RWPE1 (cell line): ENCODE measurements at regions not wholly inside any gene's neighbourhood (a gene's known extent, or its start where the extent isn't known, plus 50 kb on each side); places are given as distances from the start of the nearest gene placed in this dataset.

Experiments used
- CTCF ChIA-PET: fragments of 350-600 bp; sonication (Branson Sonifier 250); formaldehyde crosslinking; extraction: SDS; loops from one replicate; lab custom pipeline; 2021; lab: Yijun Ruan, JAX
- POLR2A ChIA-PET: fragments of 400-600 bp; formaldehyde crosslinking; extraction: SDS; loops from one replicate; lab custom pipeline; 2020; ENCODE audit warnings: antibody characterized with exemption; ENCODE audit not compliant: low non-redundant PET; lab: Yijun Ruan, JAX
- DNase-seq: peaks from one replicate; pipeline ENCODE4 v3.0.0; 2012; ENCODE audit warnings: low spot score
- H3K27ac ChIP-seq: fragments of 450-650 bp; 2 replicates; pipeline ENCODE4 v1.5.1; 2017
- CTCF ChIP-seq: fragments of 450-650 bp; conservative IDR thresholded peaks from 2 replicates; pipeline ENCODE4 v1.5.1; 2017; ENCODE audit warnings: low read depth, mild to moderate bottlenecking

- ChIA-PET POLR2A (no interaction called here), CTCF (interaction anchor here (0.6 kb wide), 1 partner anchor 353 kb away, joined by 6 read pairs; no protein-coding TSS in a partner anchor)
- no peak overlapping the region for H3K27ac ChIP-seq
- no peak for TF ChIP-seq CTCF
- no peak for DNase-seq
Measured at GRCh38 chr2:217735899-217736298, 266.9 kb downstream of the TNS1 start.

- H3K27ac ChIP-seq, result no peak overlapping the region
- CTCF ChIA-PET, result no interaction called here
- POLR2A ChIA-PET, result no interaction called here
- TF ChIP-seq CTCF, result no peak
- no peak for DNase-seq
Measured at GRCh38 chr2:217735034-217735433, 267.8 kb downstream of the TNS1 start.

- no peak for TF ChIP-seq CTCF
- H3K27ac ChIP-seq, result no peak overlapping the region
- no peak for DNase-seq
- ChIA-PET CTCF (no interaction called here), POLR2A (no interaction called here)
Measured at GRCh38 chr2:217733461-217733860, 269.3 kb downstream of the TNS1 start.

- ChIA-PET POLR2A (no interaction called here), CTCF (interaction anchor here (0.6 kb wide), 1 partner anchor 43 kb away, joined by 3 read pairs; no protein-coding TSS in a partner anchor)
- TF ChIP-seq CTCF, result no peak
- no peak for DNase-seq
- H3K27ac ChIP-seq, result no peak overlapping the region
Measured at GRCh38 chr2:217732992-217733391, 269.8 kb downstream of the TNS1 start.

- DNase-seq, result no peak
- no peak for TF ChIP-seq CTCF
- ChIA-PET POLR2A (no interaction called here), CTCF (interaction anchor here (1.5 kb wide), 1 partner anchor 19 kb away, joined by 3 read pairs; no protein-coding TSS in a partner anchor)
- H3K27ac ChIP-seq, result no peak overlapping the region
Measured at GRCh38 chr2:217731805-217732204, 271.0 kb downstream of the TNS1 start.

GRCh38 chr2:217729421-217730053, 273.3 kb downstream of the TNS1 start:
- CTCF ChIA-PET, result interaction anchor here (1.1 kb wide), 1 partner anchor 541 kb away, joined by 3 read pairs; no protein-coding TSS in a partner anchor
- no peak for TF ChIP-seq CTCF

More at GRCh38 chr2:217729421-217730053, 273.3 kb downstream of the TNS1 start:
- no peak for DNase-seq
- POLR2A ChIA-PET, result no interaction called here
- no peak overlapping the region for H3K27ac ChIP-seq
